K562 (cell line): ENCODE measurements at regions not wholly inside any gene's neighbourhood (a gene's known extent, or its start where the extent isn't known, plus 50 kb on each side); places are given as distances from the start of the nearest gene placed in this dataset.

Experiments used
- ATAC-seq: fragments of 200-7000 bp; cut with Tn5 transposase; 3 replicates; pipeline ENCODE4 v1.9.1; 2020; ENCODE audit warnings: moderate library complexity
- BruUV-seq: library from RNA; stranded (reverse); fragments of 400-500 nt; replicated peaks from 2 replicates; lab custom pipeline; 2021; lab: Mats Ljungman, UMichigan
- CTCF ChIA-PET: fragments of 300-600 bp; formaldehyde crosslinking; extraction: SDS; loops from one replicate; lab custom pipeline; 2021; ENCODE audit warnings: low intra/inter-chr PET ratio; lab: Yijun Ruan, JAX
- POLR2A ChIA-PET: fragments of 300-600, 350-650 bp; sonication (Branson Sonifier 250); formaldehyde crosslinking; extraction: SDS; loops from one replicate; lab custom pipeline; 2021; ENCODE audit warnings: antibody characterized with exemption, inconsistent platforms; lab: Yijun Ruan, JAX
- DNase-seq, 4 experiments: peaks; one replicate each; pipeline versions ENCODE4 v3.0.0 to v3.0.0-alpha.2; 2011 to 2018; ENCODE audit warnings: low spot score in 3 of 4, mixed read lengths in 3 of 4; ENCODE audit errors: extremely low read depth in 1 of 4
- FAIRE-seq: peaks from 2 replicates; lab custom pipeline; 2011; peaks lifted over from hg19 to GRCh38; lab: Jason Lieb, UNC
- H2AFZ ChIP-seq: 2 replicates; pipeline ENCODE4 v1.6.0; 2011; ENCODE audit warnings: low read depth, low read length, control low read depth, inconsistent platforms
- H3K27ac ChIP-seq: fragments of 200-600 bp; 3 replicates; pipeline ENCODE4 v1.8.0; 2011; ENCODE audit warnings: low read depth, mild to moderate bottlenecking, control low read depth, inconsistent platforms, low read length, moderate library complexity, mixed read lengths; ENCODE audit errors: extremely low read depth
- H3K27me3 ChIP-seq, 2 experiments: fragments of 300-600 bp in 1 of 2; 2 replicates in 1 of 2; 3 replicates in 1 of 2; pipeline versions ENCODE4 v1.6.0 to v1.8.0; 2011; ENCODE audit warnings: inconsistent platforms in 2 of 2, low read length in 2 of 2, mild to moderate bottlenecking in 1 of 2, mixed read lengths in 1 of 2, moderate library complexity in 1 of 2; ENCODE audit not compliant: control insufficient read depth in 2 of 2, insufficient read depth in 2 of 2
- H3K36me3 ChIP-seq: fragments of 300-600 bp; 3 replicates; pipeline ENCODE4 v1.8.0; 2011; ENCODE audit warnings: mild to moderate bottlenecking, low read length, inconsistent platforms; ENCODE audit not compliant: control insufficient read depth, insufficient read depth
- H3K4me1 ChIP-seq, 2 experiments: fragments of 200-600 bp in 1 of 2; replicated peaks in 1 of 2; 2 replicates in 1 of 2; 3 replicates in 1 of 2; pipeline versions ENCODE4 v1.5.1 to v1.8.0; 2011; ENCODE audit warnings: inconsistent platforms in 2 of 2, low read length in 2 of 2, mild to moderate bottlenecking in 1 of 2, mixed read lengths in 1 of 2, moderate library complexity in 1 of 2; ENCODE audit not compliant: control insufficient read depth in 2 of 2, insufficient read depth in 2 of 2
- H3K4me2 ChIP-seq: 2 replicates; pipeline ENCODE4 v1.6.1; 2011; ENCODE audit warnings: low read length, control low read depth, inconsistent platforms, mixed read lengths; ENCODE audit not compliant: insufficient read depth
- H3K4me3 ChIP-seq: fragments of 200-600 bp; sonication (generic), shearing (Covaris generic); 2 replicates; pipeline ENCODE4 v1.5.1; 2016; ENCODE audit warnings: control low read depth, inconsistent platforms
- H3K79me2 ChIP-seq: fragments of 200-600 bp; 3 replicates; pipeline ENCODE4 v1.8.0; 2011; ENCODE audit warnings: low read length, inconsistent platforms; ENCODE audit not compliant: control insufficient read depth, insufficient read depth
- H3K9ac ChIP-seq, 2 experiments: 2 replicates each; pipeline versions ENCODE4 v1.6.0 to v1.6.1; 2011; ENCODE audit warnings: low read depth in 2 of 2, low read length in 2 of 2, control low read depth in 1 of 2, inconsistent platforms in 1 of 2, mild to moderate bottlenecking in 1 of 2, mixed read lengths in 1 of 2; ENCODE audit not compliant: insufficient read depth in 1 of 2
- H3K9me1 ChIP-seq: one replicate; pipeline ENCODE4 v1.6.0; 2011; ENCODE audit warnings: inconsistent platforms, mild to moderate bottlenecking, low read length, moderate library complexity; ENCODE audit not compliant: control insufficient read depth, insufficient read depth
- H3K9me3 ChIP-seq: replicated peaks from 2 replicates; pipeline ENCODE4 v1.5.1; 2011; ENCODE audit warnings: low read depth, low read length, inconsistent platforms; ENCODE audit not compliant: control insufficient read depth, insufficient read depth
- H4K20me1 ChIP-seq: replicated peaks from 2 replicates; pipeline ENCODE4 v1.6.1; 2011; ENCODE audit warnings: low read length, inconsistent platforms, mixed read lengths; ENCODE audit not compliant: control insufficient read depth, insufficient read depth
- CBX8 ChIP-seq: fragments of 200-600 bp; sonication (generic); IDR thresholded peaks from 2 replicates; pipeline ENCODE4 v1.6.1; 2012; ENCODE audit warnings: borderline replicate concordance, mixed run types, low read depth, mild to moderate bottlenecking, moderate library complexity, mixed read lengths, low read length, control low read depth, inconsistent platforms; ENCODE audit not compliant: poor library complexity, severe bottlenecking; ENCODE audit errors: extremely low read depth
- CC2D1A ChIP-seq: fragments of 450-650 bp; IDR thresholded peaks from 2 replicates; pipeline ENCODE4 v1.6.1; 2017; ENCODE audit warnings: mild to moderate bottlenecking
- FOXJ2 ChIP-seq: fragments of 200-800 bp; sonication (Bioruptor generic); IDR thresholded peaks from 2 replicates; pipeline ENCODE4 v1.6.1; 2016; ENCODE audit warnings: missing genetic modification characterization, missing compliant biosample characterization
- MBD2 ChIP-seq: sonication (generic); IDR thresholded peaks from 2 replicates; pipeline ENCODE4 v1.6.1; 2016; ENCODE audit warnings: low read depth, borderline replicate concordance
- TGIF2 ChIP-seq: sonication (generic); formaldehyde crosslinking; IDR thresholded peaks from 2 replicates; pipeline ENCODE4 v1.8.1; 2022; ENCODE audit warnings: mild to moderate bottlenecking, missing genetic modification reagents, moderate library complexity
- XRCC5 ChIP-seq: fragments of 200-400 bp; formaldehyde crosslinking; IDR thresholded peaks from 2 replicates; pipeline ENCODE4 v1.6.1; 2017; ENCODE audit warnings: low read depth, mild to moderate bottlenecking, low read length
- ZFP36 ChIP-seq: fragments of 150-350 bp; IDR thresholded peaks from 2 replicates; pipeline ENCODE4 v1.6.1; 2018; ENCODE audit warnings: low read length, low read depth; ENCODE audit not compliant: partially characterized antibody
- ZNF408 ChIP-seq: fragments of 250-450 bp; sonication (Bioruptor Pico); IDR thresholded peaks from 2 replicates; pipeline ENCODE4 v1.4.0; 2020; ENCODE audit warnings: low read depth, mild to moderate bottlenecking, moderate library complexity
- WGBS: fragments of 100-300 bp; shearing (Covaris generic); methylation state at CpG from one replicate; pipeline ENCODE4 v1.1.6; 2016; ENCODE audit warnings: low coverage, mixed read lengths; ENCODE audit not compliant: insufficient coverage; ENCODE audit errors: missing lambda C conversion rate; 5-methylcytosine and 5-hydroxymethylcytosine counted together
- in situ Hi-C: fragments of 300-500 bp; cut with MboI; formaldehyde crosslinking; loops from 4 replicates; pipeline ENCODE4 v1.15.0; 2018; ENCODE audit warnings: inconsistent platforms, mixed read lengths
- intact Hi-C: fragments of 100-400 bp; cut with micrococcal nuclease; formaldehyde crosslinking; loops from 2 replicates; pipeline ENCODE4 v1.14.2; 2022
- TF ChIP-seq, protein P1 (sequence below): fragments of 150-350 bp; conservative IDR thresholded peaks from 2 replicates; pipeline ENCODE4 v1.6.1; 2014; ENCODE audit warnings: low read length
- TF ChIP-seq, protein P2 (sequence below), 2 experiments: fragments of 450-650 bp in 1 of 2; sonication (generic) in 1 of 2; formaldehyde crosslinking; conservative IDR thresholded peaks; 2 replicates each; pipeline versions ENCODE4 v1.4.0 to v1.8.1; 2020 to 2022; ENCODE audit warnings: mild to moderate bottlenecking in 1 of 2, missing genetic modification reagents in 1 of 2

DNA sequence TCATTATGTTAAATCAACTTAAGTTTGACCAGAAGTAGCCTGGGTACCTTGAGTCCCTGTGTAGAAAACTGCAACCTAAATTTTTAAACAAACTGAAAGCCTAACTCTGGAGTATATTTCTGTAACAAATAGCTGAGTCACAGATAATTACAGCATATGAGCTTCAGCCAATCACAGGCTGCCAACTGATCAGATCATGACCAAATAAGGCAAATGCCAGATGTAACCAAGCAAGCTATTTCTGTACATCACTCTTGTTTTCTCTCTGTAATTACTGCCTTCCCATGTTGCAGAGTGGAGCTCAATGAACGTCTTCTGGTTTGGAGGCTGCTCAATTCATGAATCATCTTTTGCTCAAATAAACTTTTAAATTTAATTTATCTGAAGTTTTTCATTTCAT is 980.9 kb upstream of the DIAPH2 start (continued):
- TF ChIP-seq, protein P1, sequence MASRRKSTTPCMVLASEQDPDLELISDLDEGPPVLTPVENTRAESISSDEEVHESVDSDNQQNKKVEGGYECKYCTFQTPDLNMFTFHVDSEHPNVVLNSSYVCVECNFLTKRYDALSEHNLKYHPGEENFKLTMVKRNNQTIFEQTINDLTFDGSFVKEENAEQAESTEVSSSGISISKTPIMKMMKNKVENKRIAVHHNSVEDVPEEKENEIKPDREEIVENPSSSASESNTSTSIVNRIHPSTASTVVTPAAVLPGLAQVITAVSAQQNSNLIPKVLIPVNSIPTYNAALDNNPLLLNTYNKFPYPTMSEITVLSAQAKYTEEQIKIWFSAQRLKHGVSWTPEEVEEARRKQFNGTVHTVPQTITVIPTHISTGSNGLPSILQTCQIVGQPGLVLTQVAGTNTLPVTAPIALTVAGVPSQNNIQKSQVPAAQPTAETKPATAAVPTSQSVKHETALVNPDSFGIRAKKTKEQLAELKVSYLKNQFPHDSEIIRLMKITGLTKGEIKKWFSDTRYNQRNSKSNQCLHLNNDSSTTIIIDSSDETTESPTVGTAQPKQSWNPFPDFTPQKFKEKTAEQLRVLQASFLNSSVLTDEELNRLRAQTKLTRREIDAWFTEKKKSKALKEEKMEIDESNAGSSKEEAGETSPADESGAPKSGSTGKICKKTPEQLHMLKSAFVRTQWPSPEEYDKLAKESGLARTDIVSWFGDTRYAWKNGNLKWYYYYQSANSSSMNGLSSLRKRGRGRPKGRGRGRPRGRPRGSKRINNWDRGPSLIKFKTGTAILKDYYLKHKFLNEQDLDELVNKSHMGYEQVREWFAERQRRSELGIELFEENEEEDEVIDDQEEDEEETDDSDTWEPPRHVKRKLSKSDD: no peak
- TF ChIP-seq XRCC5 (no peak), ZFP36 (no peak), CC2D1A (no peak)

DNA sequence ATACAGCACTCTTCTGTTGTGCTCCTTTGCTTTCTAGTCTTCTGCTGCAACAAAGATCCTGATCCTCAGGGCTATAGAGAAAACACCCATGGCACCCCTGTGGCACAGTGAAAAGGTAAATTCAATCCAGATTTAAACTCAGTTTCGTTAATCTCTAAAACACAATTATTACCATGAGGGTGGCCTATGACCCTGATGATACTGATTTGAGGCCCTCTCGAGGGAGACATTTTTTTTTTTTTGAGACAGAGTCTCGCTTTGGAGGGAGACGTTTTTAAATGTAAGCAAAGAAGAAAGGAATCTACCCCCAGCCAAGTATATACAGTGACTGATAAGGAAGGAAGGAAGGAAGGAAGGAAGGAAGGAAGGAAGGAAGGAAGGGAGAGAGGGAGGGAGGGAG is 967.8 kb upstream of the DIAPH2 start:
- H4K20me1 ChIP-seq: no peaks in the 10 kb centered on the region
- BruUV-seq: no TSS peak
- no peak overlapping the region for H2AFZ ChIP-seq
- no peak for FAIRE-seq
- CTCF ChIA-PET: no interaction called here
- DNase-seq: no peak
- H3K9me1 ChIP-seq: no peaks in the 10 kb centered on the region
- TF ChIP-seq CBX8: no peak
- TF ChIP-seq, protein P2, sequence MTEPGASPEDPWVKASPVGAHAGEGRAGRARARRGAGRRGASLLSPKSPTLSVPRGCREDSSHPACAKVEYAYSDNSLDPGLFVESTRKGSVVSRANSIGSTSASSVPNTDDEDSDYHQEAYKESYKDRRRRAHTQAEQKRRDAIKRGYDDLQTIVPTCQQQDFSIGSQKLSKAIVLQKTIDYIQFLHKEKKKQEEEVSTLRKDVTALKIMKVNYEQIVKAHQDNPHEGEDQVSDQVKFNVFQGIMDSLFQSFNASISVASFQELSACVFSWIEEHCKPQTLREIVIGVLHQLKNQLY (CRISPR knock-in tag; conservative IDR thresholded peaks at IDR 0.05): no peak
- TF ChIP-seq TGIF2 (CRISPR knock-in tag): no peak
- no peak for TF ChIP-seq ZNF408 (CRISPR knock-in tag)
- no peak for TF ChIP-seq FOXJ2 (tag)
- no peak for TF ChIP-seq MBD2
- TF ChIP-seq, all 486 proteins: peak for 0
- Histone ChIP-seq H3K27ac (no peak overlapping the region), H3K9me3 (no peaks in the 10 kb centered on the region), H3K36me3 (no peaks in the 10 kb centered on the region), H3K9ac (no peak overlapping the region), H3K79me2 (no peaks in the 10 kb centered on the region), H3K4me1 (no peaks in the 10 kb centered on the region), H3K27me3 (no peaks in the 10 kb centered on the region), H3K4me2 (no peak overlapping the region), H3K4me3 (no peak overlapping the region)
- ATAC-seq: no peak
- intact Hi-C loops: no loop called here
- WGBS: 0% methylated on average over 4 of the region's 4 CpGs
- POLR2A ChIA-PET: no interaction called here
- in situ Hi-C loops: no loop called here
